NCI-H2196 (cell line): ENCODE measurements at regions not wholly inside any gene's neighbourhood (a gene's known extent, or its start where the extent isn't known, plus 50 kb on each side); places are given as distances from the start of the nearest gene placed in this dataset.
"Not testable (repeated sequence)": the region's sequence is repeated elsewhere in the genome, so short reads cannot be mapped to it uniquely, and the experiment has no call there.

Experiments used
- DNase-seq: peaks from one replicate; lab custom pipeline; 2025; ENCODE audit not compliant: unreplicated experiment; lab: John Stamatoyannopoulos, UW

DNA sequence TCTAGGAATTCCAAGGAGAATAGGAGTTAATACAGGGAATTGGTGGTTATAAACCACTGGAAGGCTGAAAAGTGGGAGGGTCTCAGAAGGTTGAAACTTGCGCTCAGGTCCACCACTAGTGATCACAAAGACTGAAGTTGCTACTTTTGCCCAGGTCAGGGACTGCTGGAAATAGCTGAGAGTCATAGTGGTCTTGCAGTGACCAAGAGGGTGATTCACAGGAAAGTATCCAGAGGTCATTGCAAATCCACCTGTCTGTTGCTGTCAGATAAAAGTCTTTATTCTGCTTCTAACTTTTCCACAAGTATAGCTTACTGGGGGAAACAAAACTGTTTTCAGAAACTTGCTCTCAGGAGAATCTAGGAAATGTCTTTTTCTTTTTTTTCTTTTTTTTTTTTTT, 211.5 kb upstream of the PRSS1 start:
- DNase-seq, result no peak

- peak; percentile 2 for DNase-seq
Observed at GRCh38 chr7:142535123-142535779, 214.0 kb upstream of the PRSS1 start.

DNA sequence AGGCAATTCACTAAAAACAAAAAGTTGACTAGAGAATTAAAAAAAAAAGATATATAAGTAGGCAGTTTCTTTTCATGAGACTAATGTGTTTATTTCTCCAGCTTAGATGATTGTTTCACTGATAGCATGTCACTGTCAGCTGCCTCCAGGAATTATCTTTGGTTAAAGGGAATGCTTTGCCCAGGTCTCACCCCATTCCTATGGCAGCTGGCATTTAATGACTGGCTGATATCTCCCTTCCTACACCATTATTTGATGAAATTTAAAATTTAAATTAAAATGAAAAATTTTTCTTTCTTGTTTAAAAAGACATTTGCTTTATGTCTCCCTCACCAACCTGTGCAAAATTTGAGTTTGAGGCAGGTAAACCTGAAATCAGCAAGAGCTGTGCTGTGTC, 214.5 kb upstream of the PRSS1 start:
- DNase-seq, result no peak

GRCh38 chr7:142533920-142534319, 215.4 kb upstream of the PRSS1 start:
- no peak for DNase-seq

DNA sequence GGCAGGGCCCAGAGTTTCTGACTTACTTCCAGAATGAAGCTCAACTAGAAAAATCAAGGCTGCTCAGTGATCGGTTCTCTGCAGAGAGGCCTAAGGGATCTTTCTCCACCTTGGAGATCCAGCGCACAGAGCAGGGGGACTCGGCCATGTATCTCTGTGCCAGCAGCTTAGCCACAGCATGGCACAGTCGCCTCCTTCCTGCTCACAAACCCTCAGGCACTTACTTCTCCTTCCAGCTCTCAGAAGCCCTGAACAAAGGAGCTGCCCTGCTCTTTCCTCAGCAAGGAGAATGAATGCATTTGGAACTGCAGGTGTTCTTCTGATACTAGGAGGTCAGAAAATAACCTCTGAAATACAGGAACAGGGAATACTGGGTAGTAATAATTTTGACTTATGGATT, 219.7 kb upstream of the PRSS1 start:
- no peak for DNase-seq

GRCh38 chr7:142528608-142529408, 220.5 kb upstream of the PRSS1 start:
- DNase-seq, result no peak

DNA sequence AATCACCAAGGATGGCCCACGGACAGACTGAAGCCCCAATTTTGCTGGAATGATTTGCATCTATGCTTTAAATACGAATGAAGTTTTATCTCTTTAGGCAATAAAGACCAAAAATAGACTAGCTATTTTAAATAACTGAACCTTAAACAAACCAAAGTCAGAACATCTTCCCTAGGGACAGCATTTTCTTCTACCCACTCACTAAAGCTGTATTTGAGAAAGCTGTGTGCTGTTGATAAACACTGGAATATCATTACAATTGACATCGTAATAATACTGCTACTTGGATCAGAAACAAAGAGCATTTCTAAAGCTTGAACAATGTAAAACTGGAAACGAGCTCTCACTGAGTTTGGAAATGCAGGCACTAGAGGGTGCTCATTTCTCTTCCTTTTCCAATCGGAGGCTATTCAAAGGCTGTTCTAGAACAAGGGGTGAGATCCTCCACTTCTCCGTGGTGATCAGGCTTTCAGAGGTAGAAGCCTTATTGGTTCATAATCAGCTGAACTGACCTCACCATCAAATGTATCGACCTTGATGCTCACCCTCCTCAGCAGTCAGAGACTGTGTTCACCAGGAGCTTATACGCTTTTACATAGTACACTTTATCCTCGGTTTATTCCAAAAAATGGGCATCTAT, 225.3 kb upstream of the PRSS1 start:
- no peak for DNase-seq

GRCh38 chr7:142522735-142523134, 226.5 kb upstream of the PRSS1 start:
- DNase-seq, result no peak

GRCh38 chr7:142520885-142521284, 228.4 kb upstream of the PRSS1 start:
- not testable (repeated sequence) for DNase-seq

DNA sequence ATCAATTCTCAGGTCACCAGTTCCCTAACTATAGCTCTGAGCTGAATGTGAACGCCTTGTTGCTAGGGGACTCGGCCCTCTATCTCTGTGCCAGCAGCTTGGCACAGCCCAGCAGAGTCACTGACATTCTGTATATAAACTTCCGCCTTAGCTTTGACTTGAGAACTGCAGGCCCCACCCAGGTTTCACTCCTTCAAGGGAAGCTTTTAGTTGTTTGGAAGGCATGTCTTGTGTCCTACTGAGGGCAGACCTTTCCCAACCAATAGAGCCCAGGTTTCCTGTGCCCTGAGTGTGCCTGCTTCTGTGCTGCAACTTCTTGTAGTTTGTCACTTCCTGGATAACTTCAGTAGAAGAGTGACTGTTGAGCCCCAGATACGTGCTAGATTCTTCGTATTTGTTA, 228.8 kb upstream of the PRSS1 start:
- not testable (repeated sequence) for DNase-seq

- no peak for DNase-seq
Observed at GRCh38 chr7:142519079-142520078, 229.9 kb upstream of the PRSS1 start.

DNA sequence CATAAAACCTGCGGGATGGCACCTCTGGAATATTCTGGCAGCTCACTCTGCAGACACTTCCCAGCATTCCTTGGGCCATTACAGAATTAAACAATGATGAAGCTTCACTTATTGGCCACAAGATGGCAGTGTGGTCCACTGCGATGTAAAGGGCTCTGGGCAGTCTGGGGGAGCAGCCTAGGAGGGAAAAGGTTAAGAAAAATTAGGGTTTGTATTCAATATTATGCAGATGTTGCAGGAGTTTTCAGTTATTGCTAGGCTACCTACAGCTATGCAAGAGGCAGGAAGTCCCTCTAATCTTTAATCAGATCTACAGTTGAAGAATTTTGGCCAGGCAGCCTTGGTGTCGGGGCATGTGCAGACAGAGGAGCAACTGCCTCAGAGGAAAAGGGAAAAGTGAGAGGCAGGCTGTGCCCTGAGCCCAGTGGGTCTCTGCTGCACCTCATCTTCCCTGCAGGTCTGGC, 233.2 kb upstream of the PRSS1 start:
- peak; percentile 8 for DNase-seq

GRCh38 chr7:142514716-142515115, 234.6 kb upstream of the PRSS1 start:
- DNase-seq, result not testable (repeated sequence)

GRCh38 chr7:142513178-142513955, 235.9 kb upstream of the PRSS1 start:
- DNase-seq, result no peak

GRCh38 chr7:142511801-142512200, 237.5 kb upstream of the PRSS1 start:
- no peak for DNase-seq

DNA sequence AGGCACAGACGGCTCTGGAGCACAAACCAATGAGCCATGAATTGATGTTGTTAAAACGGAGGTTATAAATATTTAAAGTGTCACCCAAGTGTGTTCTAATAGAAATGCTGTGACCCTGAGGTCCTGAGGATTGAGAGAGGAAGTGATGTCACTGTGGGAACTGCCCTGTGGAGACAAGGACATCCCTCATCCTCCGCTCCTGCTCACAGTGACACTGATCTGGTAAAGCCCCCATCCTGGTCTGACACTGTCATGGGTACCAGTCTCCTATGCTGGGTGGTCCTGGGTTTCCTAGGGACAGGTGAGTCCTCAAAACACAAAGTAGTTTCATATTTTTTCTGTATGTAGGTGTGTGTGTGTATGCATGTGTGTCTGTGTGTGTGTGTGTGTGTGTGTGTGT, 237.9 kb upstream of the PRSS1 start:
- DNase-seq, result no peak

DNA sequence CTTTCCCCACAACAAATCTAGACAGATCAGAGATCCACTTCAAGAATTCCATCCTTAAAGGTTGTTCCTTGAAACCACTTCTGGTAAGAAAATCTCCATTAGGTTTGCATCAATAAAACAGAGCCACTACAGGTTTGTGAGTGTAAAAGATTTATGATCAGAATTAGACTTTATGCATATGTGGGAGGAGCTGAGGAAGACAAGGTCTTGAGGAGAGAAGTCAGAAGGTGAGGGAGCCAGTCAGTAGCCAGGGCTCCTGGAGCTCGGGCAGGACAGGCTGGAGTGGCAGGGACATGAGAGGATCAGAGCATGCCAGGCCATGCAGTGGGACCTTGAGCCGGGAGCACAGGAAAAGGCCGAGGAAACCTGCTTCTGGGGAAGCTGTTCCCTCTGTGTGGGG, 240.0 kb upstream of the PRSS1 start:
- DNase-seq, result not testable (repeated sequence)

DNA sequence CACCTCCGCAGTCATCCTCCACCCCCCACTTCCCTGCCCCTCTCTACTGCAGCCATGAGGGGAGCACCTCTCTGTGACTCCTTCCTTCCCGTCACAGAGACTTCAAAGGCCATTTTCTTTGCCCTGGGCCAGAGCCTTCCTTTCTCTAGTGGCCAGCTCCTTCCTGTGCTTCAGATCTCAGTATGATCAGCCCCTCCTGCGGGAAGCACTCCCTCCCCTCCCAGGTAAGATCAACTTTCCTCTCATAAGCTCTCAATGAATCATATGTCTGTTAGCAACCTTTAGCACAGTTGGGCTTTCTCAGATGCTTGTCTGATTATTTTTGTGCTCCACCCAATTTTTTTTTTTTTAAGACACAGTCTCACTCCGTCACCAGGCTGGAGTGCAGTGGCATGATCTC, 241.0 kb upstream of the PRSS1 start:
- DNase-seq, result no peak

DNA sequence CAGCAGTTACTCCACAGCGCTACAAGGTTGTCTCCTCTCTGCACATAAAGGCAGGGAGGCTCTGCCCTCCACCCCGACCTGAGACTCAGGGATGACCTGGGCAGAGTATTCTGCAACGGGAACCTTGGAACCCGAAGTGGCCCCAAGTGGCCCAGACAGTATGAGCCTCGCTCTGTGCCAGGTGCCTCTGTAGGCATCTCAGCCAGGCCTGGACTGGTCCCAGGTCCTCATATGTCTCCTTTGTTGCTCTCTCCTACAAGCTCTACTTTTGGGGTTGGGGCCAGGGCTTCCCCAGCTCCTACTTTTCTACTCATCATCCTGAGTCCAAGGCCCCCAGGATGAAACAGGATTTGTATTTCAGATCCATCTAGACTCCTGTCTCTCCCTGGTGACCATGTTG, 241.5 kb upstream of the PRSS1 start:
- no peak for DNase-seq

DNA sequence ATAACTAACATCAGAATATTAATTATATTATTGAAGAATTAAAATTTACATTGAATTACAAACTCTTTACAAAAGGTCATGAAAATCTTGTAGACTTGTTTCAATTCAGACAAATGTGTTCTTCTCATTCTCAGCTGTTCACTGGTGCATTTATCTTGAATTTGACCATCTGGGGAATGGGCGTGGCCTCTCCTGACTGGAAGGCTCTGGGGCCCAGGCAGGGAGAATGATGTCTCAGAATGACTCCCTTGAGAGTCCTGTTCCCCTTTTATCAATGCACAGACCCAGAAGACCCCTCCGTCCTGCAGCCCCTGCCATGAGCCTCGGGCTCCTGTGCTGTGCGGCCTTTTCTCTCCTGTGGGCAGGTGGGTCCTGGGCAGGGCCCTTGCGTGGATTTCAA, 242.2 kb upstream of the PRSS1 start:
- DNase-seq, result not testable (repeated sequence)
